RWPE2 (cell line): ENCODE measurements at regions not wholly inside any gene's neighbourhood (a gene's known extent, or its start where the extent isn't known, plus 50 kb on each side); places are given as distances from the start of the nearest gene placed in this dataset.

ENCODE experiments used
- ATAC-seq: fragments of 200-7000 bp; cut with Tn5 transposase; 3 replicates; pipeline ENCODE4 v1.9.1; 2021; ENCODE audit warnings: low read depth
- DNase-seq: peaks from one replicate; pipeline ENCODE4 v3.0.0-alpha.2; 2020; ENCODE audit warnings: low spot score
- H3K27ac ChIP-seq: fragments of 450-650 bp; 2 replicates; pipeline ENCODE4 v1.5.1; 2017; ENCODE audit warnings: mild to moderate bottlenecking; ENCODE audit not compliant: poor library complexity, severe bottlenecking
- H3K27me3 ChIP-seq: fragments of 250-450 bp; sonication (Bioruptor Pico); 2 replicates; pipeline ENCODE4 v1.5.1; 2021; ENCODE audit warnings: mild to moderate bottlenecking, moderate library complexity; ENCODE audit not compliant: insufficient read depth, poor library complexity, severe bottlenecking
- H3K36me3 ChIP-seq: fragments of 250-450 bp; sonication (Bioruptor Pico); 2 replicates; pipeline ENCODE4 v1.5.1; 2020; ENCODE audit warnings: low read depth, mild to moderate bottlenecking, moderate library complexity
- H3K4me1 ChIP-seq: fragments of 250-450 bp; sonication (Bioruptor Pico); 2 replicates; pipeline ENCODE4 v1.5.1; 2021; ENCODE audit warnings: mild to moderate bottlenecking, moderate library complexity; ENCODE audit not compliant: insufficient read depth, poor library complexity, severe bottlenecking
- H3K4me3 ChIP-seq: fragments of 250-450 bp; sonication (Bioruptor Pico); 2 replicates; pipeline ENCODE4 v1.5.1; 2021; ENCODE audit warnings: mild to moderate bottlenecking, moderate library complexity; ENCODE audit not compliant: severe bottlenecking
- H3K9me3 ChIP-seq: fragments of 250-450 bp; sonication (Bioruptor Pico); 2 replicates; pipeline ENCODE4 v1.5.1; 2021; ENCODE audit warnings: mild to moderate bottlenecking, moderate library complexity; ENCODE audit not compliant: severe bottlenecking
- CTCF ChIP-seq: fragments of 450-650 bp; IDR thresholded peaks from one replicate; pipeline ENCODE4 v1.5.1; 2017; ENCODE audit warnings: mild to moderate bottlenecking, moderate library complexity; ENCODE audit not compliant: poor library complexity, severe bottlenecking

DNA sequence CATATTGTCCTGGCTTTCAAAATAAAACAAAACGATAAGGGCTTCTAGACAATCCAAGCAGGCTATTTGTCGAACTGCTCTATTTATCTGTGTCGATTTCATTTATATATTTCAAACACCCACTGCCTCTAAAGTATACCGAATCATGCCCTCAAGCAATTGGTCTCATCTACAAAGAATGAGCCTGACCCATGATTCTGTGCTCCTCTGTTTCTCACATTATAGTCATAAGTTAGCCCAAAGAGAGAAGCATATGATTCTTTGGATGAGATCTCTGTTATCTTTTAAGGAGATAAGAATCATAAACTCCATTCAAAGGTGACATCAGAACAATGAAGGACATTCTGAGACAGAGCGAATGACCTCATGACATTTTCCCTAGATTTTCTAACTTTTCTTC lies 191.1 kb downstream of the MAP2K6 start:
- DNase-seq (no peak), ATAC-seq (no peak)
- no peaks in the 10 kb centered on the region for H3K27me3 ChIP-seq
- TF ChIP-seq CTCF, result no peak
- H3K4me1 ChIP-seq, result peaks cover 26% of the 10 kb centered on the region
- H3K4me3 ChIP-seq, result no peak overlapping the region
- H3K9me3 ChIP-seq, result no peaks in the 10 kb centered on the region
- H3K36me3 ChIP-seq, result no peaks in the 10 kb centered on the region
- H3K27ac ChIP-seq, result no peak overlapping the region

GRCh38 chr17:69606142-69606800 lies 191.8 kb downstream of the MAP2K6 start:
- Histone ChIP-seq H3K4me3 (no peak overlapping the region), H3K27me3 (no peaks in the 10 kb centered on the region), H3K9me3 (no peaks in the 10 kb centered on the region), H3K27ac (no peak overlapping the region), H3K36me3 (no peaks in the 10 kb centered on the region), H3K4me1 (peaks cover 26% of the 10 kb centered on the region)
- TF ChIP-seq CTCF, result no peak
- no peak for DNase-seq
- no peak for ATAC-seq

DNA sequence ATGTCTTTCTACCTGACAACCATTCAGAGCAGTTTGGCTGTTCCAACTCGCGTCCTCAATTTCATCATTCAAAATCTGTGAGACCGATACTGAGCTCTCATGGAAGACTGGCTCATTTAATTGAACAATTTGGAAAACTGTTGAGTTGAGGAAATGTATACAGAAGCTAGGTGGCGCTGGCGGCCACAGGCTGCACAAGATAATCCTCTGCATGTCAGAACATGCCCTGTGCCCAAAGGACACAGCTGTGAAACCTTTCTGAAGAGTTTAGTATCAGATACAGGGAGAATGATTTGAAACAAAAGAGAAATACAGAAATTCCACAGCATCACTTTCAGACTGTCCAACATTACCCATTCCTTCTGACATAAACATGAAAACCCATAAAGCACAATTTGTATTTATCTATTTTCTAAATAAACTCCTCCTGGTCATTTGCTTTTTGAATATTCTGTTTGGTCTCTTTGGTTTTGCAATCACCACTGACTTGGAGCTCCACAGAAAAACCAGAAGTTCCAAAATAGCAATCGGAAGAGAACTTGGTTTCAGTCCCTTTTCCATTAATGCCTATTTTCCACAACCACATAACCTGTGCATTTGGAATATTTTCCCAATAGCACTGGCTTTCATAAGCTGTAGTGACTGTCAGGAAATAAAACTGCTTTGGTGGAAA lies 192.8 kb downstream of the MAP2K6 start:
- H3K9me3 ChIP-seq, result no peaks in the 10 kb centered on the region
- DNase-seq, result no peak
- ATAC-seq, result peak; percentile 18; the same call in 2 of the 3 replicates
- H3K27me3 ChIP-seq, result no peaks in the 10 kb centered on the region
- no peak overlapping the region for H3K4me3 ChIP-seq
- no peaks in the 10 kb centered on the region for H3K36me3 ChIP-seq
- H3K27ac ChIP-seq, result peak overlapping the region; percentile 83
- H3K4me1 ChIP-seq, result peaks cover 26% of the 10 kb centered on the region
- TF ChIP-seq CTCF, result peak; percentile 93

GRCh38 chr17:69608141-69608540 lies 193.6 kb downstream of the MAP2K6 start:
- Histone ChIP-seq H3K4me3 (no peak overlapping the region), H3K4me1 (peaks cover 26% of the 10 kb centered on the region), H3K36me3 (no peaks in the 10 kb centered on the region), H3K27me3 (no peaks in the 10 kb centered on the region), H3K27ac (peak overlapping the region; percentile 83), H3K9me3 (no peaks in the 10 kb centered on the region)
- no peak for TF ChIP-seq CTCF
- no peak for DNase-seq
- no peak for ATAC-seq
